ENCODE measurements at regions not wholly inside any gene's neighbourhood (a gene's known extent, or its start where the extent isn't known, plus 50 kb on each side); places are given as distances from the start of the nearest gene placed in this dataset.

DNA sequence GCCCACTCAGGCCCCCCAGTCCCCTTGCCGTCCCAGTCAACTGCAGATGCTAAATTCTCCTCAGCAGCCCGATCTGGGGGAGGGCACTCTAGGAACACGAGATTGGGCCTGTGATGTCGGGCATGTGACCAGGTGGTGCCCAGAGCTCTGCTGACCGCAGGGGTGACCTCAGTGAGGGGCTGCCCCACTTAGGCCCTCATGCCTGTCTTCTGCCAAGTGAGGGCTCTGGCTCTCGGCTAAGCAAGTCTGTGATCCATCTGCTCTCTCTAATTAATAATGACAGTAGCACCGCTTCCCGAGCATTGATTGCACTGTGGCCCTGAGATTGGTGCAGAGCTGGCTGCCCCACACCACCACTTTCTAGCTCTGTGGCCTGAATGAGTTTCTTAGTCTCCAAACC lies 138.8 kb downstream of the MRM1 start:
- TF ChIP-seq CTCF (IDR thresholded peaks at IDR 0.05; ENCODE audit: insufficient read depth, low read depth, low read length) (no peak), EZH2 (IDR thresholded peaks at IDR 0.05; ENCODE audit: insufficient read depth, low read length) (no peak)
